Epithelial cell of esophagus (primary cell): ENCODE measurements at regions not wholly inside any gene's neighbourhood (a gene's known extent, or its start where the extent isn't known, plus 50 kb on each side); places are given as distances from the start of the nearest gene placed in this dataset.
"Not testable (repeated sequence)": the region's sequence is repeated elsewhere in the genome, so short reads cannot be mapped to it uniquely, and the experiment has no call there.

Experiments used
- DNase-seq: peaks from one replicate; pipeline ENCODE4 v3.0.0; 2010; ENCODE audit warnings: low read depth
- H3K4me3 ChIP-seq: 2 replicates; pipeline ENCODE4 v1.5.1; 2011; ENCODE audit warnings: mild to moderate bottlenecking, low read length, control low read depth
- TF ChIP-seq, protein P1 (sequence below): IDR thresholded peaks from 2 replicates; pipeline ENCODE4 v1.5.1; 2011; ENCODE audit warnings: low read depth, mild to moderate bottlenecking, low read length, control low read depth, inconsistent platforms; ENCODE audit not compliant: insufficient read depth; ENCODE audit errors: missing control alignments

DNA sequence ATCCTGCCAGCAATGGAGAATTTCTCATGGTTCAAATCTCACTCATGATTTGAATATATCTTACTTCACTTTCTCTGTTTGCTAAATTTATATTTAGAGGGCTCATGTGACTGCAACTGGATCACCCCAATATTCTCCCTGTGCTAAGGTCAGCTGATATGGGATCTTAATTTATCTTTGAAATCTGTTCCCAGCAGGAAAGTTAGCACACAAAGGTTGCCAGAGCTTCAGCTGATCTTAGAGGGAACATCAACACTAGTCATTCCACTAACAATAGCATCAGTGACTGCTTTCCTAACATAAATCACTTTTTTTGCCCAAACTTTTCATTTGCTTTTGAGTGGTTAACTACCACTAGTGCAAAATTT is 1270.0 kb downstream of the ARAP2 start:
- TF ChIP-seq, protein P1, sequence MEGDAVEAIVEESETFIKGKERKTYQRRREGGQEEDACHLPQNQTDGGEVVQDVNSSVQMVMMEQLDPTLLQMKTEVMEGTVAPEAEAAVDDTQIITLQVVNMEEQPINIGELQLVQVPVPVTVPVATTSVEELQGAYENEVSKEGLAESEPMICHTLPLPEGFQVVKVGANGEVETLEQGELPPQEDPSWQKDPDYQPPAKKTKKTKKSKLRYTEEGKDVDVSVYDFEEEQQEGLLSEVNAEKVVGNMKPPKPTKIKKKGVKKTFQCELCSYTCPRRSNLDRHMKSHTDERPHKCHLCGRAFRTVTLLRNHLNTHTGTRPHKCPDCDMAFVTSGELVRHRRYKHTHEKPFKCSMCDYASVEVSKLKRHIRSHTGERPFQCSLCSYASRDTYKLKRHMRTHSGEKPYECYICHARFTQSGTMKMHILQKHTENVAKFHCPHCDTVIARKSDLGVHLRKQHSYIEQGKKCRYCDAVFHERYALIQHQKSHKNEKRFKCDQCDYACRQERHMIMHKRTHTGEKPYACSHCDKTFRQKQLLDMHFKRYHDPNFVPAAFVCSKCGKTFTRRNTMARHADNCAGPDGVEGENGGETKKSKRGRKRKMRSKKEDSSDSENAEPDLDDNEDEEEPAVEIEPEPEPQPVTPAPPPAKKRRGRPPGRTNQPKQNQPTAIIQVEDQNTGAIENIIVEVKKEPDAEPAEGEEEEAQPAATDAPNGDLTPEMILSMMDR: no peak
- no peak for DNase-seq
- no peak overlapping the region for H3K4me3 ChIP-seq

DNA sequence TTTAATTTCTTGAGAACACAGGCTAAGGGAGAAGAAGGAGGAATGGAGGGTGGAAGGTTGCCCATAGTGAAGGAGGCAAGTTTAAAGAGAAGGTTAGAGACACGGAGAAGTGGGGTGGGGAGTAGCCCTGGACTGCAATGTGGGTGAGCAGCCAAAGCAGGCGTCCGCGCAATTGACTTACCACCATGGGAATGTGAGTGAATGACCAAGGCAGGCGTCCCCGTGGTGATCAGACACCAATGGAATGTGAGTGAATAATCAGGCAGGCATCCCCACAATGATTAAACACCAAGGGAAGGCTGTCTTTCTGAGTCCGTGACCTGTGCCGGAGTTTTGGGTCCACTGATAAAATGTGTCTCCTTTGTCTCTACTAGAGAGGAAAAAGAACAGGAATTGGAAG is 1223.1 kb downstream of the ARAP2 start:
- H3K4me3 ChIP-seq: not testable (repeated sequence)
- DNase-seq: peak; percentile 80

DNA sequence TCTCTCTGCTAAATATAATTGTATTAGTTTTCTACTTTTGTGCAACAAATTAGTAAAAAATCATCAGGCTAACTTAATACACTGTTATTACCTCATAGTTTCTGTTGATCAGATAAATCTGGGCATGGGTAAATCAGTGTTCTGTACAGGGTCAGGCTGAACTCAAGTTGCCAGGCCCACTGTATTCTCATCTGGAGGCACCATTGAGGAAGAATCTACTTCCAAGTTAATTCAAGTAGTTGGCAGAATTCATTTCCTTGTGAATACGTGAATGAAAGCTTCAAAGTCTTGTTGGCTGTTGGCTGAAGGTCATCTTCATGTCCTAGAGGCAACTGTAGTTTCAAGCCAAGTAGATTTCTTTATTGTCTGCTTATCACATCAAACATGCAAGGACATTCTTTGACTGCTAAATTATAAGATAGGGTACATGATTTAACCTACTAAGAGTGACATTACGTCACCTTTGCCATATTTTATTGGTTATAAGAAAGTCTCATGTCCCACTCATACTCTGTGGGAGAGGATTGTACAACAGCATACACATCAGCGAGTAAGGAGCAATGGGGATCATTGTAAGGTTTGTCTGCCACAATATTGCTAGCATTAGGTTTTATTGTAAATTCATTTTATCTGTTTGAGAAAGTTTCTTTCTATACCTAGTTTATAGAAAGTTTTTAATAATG is 1219.0 kb downstream of the ARAP2 start:
- H3K4me3 ChIP-seq: no peak overlapping the region
- TF ChIP-seq, protein P1: no peak
- DNase-seq: no peak

DNA sequence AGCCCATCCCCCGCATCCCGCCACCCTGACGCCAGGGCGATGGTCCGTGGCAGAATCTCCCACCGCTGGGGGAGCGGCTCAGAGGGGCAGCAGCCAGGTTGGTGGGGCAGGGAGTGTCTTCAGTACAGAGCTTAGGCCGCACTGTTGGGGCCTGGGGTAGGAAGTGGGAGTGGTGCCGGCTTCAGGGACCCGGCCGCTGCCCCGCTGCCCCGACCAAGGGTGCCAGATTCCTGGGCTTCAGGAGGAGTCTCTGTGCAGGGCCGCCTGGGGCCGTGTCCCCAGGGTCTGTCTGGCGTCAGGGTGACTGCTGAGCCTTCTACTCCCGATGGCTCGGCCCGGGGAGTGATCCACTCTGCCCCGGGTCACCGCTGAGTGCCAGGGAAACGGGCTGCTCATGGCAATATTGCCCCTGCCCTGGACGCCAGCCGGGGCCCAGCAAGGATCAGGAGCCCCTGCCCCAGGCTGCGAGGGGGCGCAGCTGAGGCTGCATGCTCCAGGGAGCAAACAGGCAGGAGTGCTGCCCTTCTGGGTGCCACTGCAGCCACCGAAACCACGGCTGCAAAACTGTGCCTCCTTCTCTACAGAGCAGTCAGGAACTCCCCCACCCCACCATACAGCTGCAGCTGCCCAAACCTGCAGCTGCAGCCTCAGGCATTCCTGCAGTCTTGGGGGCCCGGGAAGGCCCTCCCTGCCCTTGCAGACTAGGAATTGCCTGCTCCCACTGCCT is 1206.1 kb downstream of the ARAP2 start:
- TF ChIP-seq, protein P1: no peak
- DNase-seq: no peak
- H3K4me3 ChIP-seq: no peak overlapping the region

DNA sequence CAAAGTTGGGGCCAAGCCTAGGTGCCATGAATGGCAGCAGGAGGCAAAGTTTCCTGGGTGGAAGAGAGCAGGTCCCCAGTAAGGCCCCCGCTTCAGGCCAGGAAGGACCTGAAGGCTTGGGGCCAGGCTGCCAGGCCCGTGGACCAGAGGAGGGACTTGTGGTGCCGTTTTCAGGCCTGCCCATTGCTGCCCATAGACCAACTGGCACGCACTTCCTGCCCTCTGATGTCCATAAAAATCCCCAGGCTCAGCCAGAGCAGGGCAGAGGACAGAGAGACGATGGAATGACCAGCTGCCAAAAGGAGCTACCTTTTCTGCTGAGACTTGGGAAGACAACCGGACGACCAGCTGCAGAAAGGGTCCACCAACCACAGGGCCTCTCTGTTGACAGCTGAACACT is 1205.5 kb downstream of the ARAP2 start:
- no peak for DNase-seq
- H3K4me3 ChIP-seq: no peak overlapping the region
- TF ChIP-seq, protein P1: no peak

DNA sequence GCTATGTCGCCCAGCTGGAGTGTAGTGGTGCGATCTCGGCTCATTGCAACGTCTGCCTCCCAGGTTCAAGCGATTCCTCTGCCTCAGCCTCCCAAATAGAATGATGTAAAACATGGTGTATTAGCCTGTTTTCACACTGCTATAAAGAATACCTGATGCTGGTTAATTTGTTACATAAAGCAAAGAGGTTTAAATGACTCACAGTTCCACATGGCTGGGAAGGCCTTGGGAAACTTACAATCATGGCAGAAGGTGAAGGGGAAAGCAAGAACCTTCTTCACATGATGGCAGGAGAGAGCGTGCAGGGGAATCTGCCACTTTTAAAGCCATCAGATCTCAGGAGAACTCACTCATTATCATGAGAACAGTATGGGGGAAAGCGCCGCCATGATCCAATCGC is 1191.8 kb downstream of the ARAP2 start:
- H3K4me3 ChIP-seq: no peak overlapping the region
- no peak for DNase-seq
- TF ChIP-seq, protein P1: no peak

DNA sequence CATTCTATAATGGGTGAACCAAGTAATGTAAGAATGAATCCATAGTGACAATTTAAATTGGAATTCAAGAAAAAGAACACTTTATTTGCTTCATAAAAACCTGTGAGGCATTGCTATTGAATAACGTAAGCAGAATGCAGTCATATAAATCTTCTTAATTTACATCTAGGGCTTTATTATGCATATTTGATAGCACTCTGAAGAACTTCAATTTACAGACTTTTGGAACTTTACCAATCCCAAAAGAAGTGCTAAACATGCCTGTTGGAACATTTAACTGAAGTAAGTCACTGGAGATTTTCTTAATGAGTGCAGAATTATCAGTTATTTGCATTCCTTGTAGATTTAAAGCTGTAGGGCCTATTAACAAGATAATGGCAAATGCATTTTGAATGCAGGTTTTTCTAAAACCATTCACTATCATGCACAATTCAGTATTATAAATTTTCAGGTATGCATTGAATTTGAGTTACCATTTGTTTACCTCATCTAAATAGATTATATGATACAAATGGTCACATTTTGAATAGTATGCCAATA is 1181.2 kb downstream of the ARAP2 start:
- no peak for DNase-seq
- TF ChIP-seq, protein P1: no peak
- no peak overlapping the region for H3K4me3 ChIP-seq
